HS-5 (cell line): ENCODE measurements at regions not wholly inside any gene's neighbourhood (a gene's known extent, or its start where the extent isn't known, plus 50 kb on each side); places are given as distances from the start of the nearest gene placed in this dataset.

ENCODE experiments used
- DNase-seq: peaks from one replicate; pipeline ENCODE4 v3.0.0-alpha.2; 2012; ENCODE audit warnings: low read depth

GRCh38 chr12:42794806-42795205 lies 205.3 kb upstream of the PRICKLE1 start:
- no peak for DNase-seq

GRCh38 chr12:42793166-42793565 lies 203.6 kb upstream of the PRICKLE1 start:
- DNase-seq = no peak

GRCh38 chr12:42792265-42792664 lies 202.7 kb upstream of the PRICKLE1 start:
- DNase-seq = no peak

GRCh38 chr12:42791399-42791798 lies 201.9 kb upstream of the PRICKLE1 start:
- no peak for DNase-seq

- peak; percentile 76 for DNase-seq
These were observed 201.2 kb upstream of the PRICKLE1 start for GRCh38 chr12:42790761-42791151.

DNA sequence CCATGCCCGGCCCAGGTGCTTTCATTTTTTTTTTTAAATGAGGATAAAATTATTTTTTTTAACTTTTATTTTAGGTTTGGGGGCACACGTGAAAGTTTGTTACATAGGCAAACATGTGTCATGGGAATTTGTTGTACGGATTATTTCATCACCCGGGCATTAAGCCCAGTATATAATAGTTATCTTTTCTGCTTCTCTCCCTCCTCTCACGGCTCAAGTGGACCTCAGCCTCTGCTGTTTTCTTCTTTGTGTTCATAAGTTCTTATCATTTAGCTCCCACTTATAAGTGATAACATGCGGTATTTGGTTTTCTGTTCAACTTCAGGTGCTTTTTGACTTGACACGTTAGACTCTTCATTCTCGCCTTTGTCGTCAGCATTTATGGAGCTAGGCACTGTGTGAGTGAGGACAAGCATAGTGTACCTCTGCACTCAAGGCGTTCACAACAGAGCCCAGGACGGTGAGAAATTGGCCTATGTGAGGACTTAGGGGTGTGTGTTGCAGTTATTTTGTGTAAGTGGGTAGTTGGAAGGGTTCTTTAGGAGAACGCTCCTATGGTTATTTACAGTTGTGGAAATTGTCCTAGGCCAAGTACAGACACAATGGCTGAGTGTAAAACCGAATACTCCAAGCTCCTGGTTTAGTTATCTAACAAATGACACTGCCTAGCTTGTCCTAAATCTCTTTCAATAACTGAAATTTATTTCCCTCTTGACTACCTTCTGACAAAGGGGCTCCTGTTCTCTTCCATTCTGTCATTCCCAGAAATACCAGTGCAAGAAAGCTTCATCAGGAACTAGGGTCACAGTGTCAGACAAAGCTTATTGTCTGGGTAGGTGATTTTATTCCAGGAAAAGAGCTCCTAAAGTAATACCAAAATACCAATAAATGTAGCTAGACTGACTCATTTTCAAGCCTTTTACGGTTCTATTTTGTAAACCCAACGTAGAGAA lies 200.5 kb upstream of the PRICKLE1 start:
- no peak for DNase-seq

DNA sequence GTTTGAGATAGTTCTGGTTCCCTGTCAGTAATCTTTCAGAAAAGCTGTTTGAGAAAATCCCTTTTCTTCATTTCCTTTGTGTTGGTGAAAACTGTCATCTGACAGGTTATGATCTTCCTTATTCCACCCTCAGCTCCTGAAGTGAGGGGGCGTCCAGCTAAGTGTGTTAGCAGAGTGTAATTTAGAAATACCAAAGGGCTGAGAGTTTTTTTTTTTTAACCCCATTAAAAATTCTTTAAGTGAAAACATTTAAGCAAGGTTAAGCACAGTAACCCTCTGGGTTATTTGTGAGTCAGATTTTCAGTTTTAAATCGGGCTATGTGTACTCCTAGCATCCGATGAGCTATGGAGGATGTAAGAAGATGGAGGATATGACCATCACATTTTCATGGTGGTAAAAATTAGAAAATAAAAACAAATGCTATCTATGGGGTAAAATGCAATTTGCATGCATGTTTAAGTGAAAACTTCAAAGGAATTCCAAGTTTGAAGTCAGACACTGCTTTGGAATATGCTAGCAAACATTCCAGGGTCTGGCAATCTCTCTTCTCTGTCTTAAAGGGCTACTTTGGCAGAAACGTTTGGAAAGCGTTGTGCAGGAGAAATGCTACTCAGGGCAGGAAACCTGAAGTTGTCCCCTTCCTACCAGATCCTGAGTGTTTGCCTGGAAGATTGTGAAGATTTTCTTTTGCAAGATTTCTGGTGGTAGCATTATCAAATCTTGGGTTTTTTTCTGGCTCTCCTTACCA lies 197.0 kb upstream of the PRICKLE1 start:
- no peak for DNase-seq

- no peak for DNase-seq
These were observed 196.4 kb upstream of the PRICKLE1 start for GRCh38 chr12:42785944-42786343.

DNA sequence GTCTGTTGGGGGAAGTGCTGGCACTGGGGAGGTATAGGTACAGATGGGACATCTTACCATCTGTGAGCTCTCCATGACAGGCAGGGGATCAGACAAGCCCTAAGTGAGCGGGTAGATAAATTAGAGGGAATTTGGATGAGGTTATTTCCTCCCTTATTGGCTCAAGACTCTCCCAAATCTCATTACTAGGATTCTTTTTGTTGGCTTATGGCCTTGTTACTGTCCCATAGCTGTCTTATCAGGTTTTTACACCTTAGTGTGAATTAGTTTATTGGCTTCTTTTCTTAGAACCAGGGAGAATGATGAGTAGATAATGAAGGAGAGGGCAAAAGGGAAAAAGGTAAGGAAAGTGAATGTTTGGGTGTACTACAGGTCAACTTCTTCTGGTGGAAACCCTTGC lies 191.1 kb upstream of the PRICKLE1 start:
- DNase-seq = no peak

DNA sequence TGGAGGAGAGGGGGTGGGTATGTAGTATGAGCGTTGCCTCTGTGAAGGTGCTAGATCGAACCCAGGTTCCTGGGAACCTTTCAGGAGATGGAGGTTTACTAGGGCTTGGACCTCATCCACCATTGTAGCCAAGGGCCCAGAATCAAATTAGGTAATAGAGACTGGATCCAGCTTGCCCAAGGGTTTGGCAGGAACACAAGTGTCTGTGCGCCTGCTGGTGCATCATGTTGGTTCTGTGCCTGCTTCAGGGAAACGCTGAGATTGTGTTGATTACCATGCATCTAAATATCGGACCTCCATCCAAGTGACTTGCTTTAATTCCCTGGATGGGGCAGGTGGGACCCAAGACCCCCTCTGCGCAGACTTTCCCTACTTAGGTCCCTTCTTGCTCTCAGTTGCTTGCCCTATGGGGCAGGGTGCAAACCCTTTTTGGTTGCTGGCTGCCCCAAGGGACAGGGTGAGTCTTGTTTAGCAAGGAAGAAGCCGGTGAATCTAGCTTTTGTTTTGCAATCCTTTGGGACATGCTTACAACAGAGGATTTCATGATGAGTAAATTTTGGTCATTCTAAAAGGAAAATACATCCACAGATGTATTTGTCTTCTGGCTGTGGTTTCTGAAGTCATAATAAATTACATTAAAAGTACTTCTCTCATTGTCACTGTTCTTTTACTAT lies 189.8 kb upstream of the PRICKLE1 start:
- no peak for DNase-seq

GRCh38 chr12:42776396-42776795 lies 186.8 kb upstream of the PRICKLE1 start:
- DNase-seq = no peak

DNA sequence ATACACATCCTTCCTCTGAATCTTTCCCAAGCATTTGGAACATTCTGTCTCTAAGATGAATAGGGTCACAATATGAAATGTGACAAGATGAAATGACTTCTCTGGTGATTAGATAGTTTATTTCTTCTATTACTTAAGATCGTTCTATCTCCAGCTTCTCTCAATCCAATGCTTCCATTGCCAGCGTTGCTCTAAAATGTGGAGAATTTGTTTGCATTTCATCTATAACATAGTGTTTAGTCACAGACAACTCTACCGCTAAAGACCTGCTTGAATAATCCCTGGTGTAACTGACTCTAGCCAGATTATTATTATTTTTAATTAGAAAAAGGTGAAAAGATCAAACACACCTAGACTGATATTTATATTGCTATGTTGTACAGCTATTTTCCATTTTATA lies 184.7 kb upstream of the PRICKLE1 start:
- DNase-seq = no peak

DNA sequence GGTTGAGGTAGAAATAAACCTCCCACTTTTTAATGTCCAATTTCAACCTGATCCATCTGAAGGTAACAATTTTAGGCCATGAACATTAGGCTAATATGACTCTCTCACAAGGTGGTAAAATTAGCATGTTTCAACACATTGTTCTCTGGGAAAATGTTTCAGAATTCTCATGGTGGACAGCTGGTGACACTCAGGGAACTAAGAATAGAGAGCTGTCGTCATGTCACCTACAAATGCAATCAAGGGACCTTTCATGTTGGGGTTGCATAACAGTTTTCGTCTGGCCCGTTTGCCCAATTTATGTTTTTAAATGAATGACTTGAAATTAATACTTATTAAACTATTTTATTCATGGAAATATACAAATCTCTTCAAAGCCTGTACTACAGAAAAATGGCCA lies 180.7 kb upstream of the PRICKLE1 start:
- DNase-seq = no peak

GRCh38 chr12:42769455-42769854 lies 179.9 kb upstream of the PRICKLE1 start:
- no peak for DNase-seq

GRCh38 chr12:42767998-42768397 lies 178.5 kb upstream of the PRICKLE1 start:
- DNase-seq = no peak

DNA sequence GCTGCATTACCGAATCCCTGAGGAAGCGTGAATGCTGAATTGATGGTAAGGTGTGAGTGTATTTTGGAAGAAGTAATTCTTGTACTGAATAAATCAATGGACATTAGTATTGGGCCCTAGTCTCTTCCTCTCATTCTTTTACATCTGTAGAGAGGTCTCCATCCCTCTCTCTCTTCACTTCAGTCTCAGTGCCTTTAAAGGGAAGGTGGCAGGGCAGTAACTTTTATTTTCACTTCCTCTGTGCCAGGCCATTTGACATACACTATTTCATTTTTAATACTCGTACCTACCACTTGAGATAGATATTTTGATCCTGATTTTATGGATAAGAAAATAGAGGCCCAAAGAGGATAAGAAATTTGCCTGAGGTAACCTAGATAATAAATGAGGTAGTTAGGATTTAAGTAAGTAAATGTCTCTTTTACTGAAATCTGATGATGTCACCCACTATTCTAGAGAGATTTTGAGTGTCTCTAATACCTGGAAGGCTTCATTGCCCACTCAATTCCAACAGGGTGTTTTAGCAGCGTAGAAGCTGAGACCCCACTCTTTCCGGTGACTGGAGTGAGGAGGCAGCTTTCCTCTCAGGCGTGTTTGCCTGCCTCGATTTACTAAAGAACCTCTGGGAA lies 177.9 kb upstream of the PRICKLE1 start:
- DNase-seq = no peak

- DNase-seq = no peak
These were observed 177.2 kb upstream of the PRICKLE1 start for GRCh38 chr12:42766754-42767153.

GRCh38 chr12:42766026-42766425 lies 176.5 kb upstream of the PRICKLE1 start:
- DNase-seq = no peak

- no peak for DNase-seq
These were observed 174.1 kb upstream of the PRICKLE1 start for GRCh38 chr12:42763682-42764081.

GRCh38 chr12:42762395-42762925 lies 172.9 kb upstream of the PRICKLE1 start:
- no peak for DNase-seq

DNA sequence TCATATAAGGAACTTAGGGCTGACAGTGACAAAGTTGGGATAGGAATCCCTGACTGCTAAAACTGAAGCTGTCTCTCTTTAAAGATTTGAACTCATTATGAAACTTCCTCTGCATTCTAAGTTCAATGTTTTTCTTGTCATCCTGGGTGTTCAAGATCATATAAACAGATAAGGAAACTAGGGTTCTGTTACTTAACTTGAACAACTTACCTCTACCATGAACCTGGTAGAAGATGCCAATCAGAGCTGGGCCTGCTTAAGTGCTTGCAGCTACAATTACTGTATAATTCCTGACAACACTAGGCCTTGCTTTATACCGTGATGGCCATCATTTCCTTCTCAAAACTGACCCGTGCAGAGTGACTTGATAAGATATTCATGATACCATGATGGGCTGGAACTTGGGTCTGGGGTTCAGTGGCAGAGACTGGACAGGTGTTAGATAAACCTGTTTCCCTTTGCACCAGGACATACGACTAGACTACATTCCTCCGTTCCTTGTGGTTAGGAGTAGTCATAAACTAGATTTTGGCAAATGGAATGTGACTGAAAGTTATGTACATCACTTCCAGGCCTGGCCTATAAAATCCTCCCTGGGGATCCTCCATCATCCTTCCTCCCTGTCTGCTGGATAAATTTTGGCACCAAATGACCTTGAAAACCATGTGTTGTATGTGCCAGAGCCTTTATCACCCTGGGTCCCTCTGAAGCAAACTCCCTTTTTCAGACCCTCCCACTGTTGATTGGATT lies 172.2 kb upstream of the PRICKLE1 start:
- DNase-seq = no peak
